Omental fat pad (tissue), 3 donors: ENCODE measurements at regions not wholly inside any gene's neighbourhood (a gene's known extent, or its start where the extent isn't known, plus 50 kb on each side); places are given as distances from the start of the nearest gene placed in this dataset.

Source experiments
- ATAC-seq: fragments of 150-250 bp; one replicate; pipeline ENCODE4 v1.9.1; 2016; ENCODE audit warnings: mild to moderate bottlenecking, moderate library complexity; ENCODE audit not compliant: low FRiP score
- DNase-seq: peaks from one replicate; pipeline ENCODE4 v3.0.0-alpha.2; 2019; ENCODE audit warnings: low spot score
- CTCF ChIP-seq, 3 donors: fragments of 450-650 bp; IDR thresholded peaks; one replicate each; pipeline ENCODE4 v1.5.1; 2016 to 2017; ENCODE audit warnings: antibody characterized with exemption in 3 of 3, mild to moderate bottlenecking in 3 of 3, moderate library complexity in 2 of 3

DNA sequence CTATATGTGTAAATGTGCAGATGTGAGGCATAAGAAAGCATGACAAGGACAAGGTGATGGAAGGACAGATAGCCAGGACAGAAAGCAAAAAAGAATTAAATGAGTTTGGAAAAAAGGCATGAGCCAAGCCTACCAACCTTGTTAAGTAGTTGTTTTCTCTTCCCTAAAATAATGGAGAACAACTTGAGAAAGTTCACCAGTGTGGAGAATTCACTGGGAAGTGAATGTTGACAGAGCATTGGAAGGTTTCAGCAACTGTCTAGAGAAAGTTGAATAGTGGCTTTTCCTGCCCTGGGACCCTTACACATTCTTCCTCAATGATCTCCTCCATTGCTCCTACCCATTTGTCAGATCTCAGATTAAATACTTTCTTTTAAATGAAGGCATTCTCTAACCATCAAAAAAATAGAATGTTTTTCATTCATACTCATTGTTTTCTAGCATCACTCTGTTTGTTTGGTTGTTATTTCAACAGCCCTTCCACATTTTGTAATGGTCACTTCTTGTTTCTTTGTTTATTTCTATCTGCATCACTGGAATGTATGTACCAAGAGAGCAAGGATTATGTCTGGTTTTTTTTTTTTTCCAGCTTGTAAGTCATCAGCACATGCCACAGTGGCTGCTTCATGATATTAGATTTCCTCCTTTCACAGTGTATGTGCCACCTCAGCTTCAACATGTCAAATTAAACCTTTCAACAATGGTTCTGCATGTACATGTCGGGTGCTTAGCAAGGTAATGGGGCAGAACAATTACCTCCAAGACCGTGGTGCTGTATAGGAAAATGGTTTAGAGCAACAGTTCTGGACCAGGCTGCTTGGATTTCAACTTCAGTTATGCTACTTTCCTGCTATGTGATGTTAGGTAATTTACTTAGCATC, 586.0 kb upstream of the VRK2 start:
- ATAC-seq (no peak), DNase-seq (no peak)
- no peak for TF ChIP-seq CTCF (IDR thresholded peaks at IDR 0.05)

- ATAC-seq (no peak), DNase-seq (no peak)
- TF ChIP-seq CTCF (IDR thresholded peaks at IDR 0.05): no peak
Measured at GRCh38 chr2:57461624-57462023, 585.0 kb upstream of the VRK2 start.

GRCh38 chr2:57465067-57465466, 581.5 kb upstream of the VRK2 start:
- TF ChIP-seq CTCF (IDR thresholded peaks at IDR 0.05): no peak
- no peak for DNase-seq
- no peak for ATAC-seq

GRCh38 chr2:57465967-57466366, 580.6 kb upstream of the VRK2 start:
- no peak for ATAC-seq
- no peak for TF ChIP-seq CTCF (IDR thresholded peaks at IDR 0.05)
- DNase-seq: no peak

DNA sequence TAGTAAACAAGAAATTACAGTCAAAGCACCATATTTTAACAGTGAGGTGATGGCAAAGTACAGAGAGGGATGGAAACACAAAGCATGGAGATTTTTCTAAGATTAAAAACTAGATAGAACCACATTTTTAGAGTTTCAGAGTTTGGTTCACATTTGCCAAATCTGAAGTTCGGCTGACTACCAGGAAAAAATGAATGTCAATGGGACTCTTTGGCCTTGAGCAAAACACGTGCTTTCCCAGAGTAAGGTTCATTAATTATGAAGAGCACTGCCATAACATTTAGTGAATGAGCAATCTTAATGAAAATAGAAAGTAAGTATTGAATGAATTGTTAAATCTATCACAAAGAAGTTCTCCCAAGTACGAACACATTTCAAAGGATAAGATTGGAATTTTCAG, 571.2 kb upstream of the VRK2 start:
- no peak for DNase-seq
- no peak for TF ChIP-seq CTCF (IDR thresholded peaks at IDR 0.05)
- ATAC-seq: no peak

DNA sequence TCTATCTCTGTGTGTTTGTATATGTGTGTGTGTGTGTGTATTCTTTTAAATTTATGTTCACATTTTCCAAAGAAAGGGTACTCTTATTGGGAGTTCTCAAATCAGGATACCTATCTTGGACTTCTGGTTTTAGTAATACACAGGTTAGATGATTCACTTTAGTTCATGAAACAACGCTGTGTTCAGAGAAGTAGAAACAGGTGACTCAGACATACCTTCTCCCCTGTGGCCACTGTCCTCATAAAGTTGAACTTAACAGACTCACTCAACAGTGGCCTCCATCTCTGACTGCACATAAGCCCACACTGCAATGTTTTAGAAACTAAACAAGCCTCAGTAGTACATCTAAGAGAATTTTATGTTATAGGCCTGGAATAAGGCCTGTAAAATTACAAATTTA, 566.6 kb upstream of the VRK2 start:
- no peak for TF ChIP-seq CTCF (IDR thresholded peaks at IDR 0.05)
- DNase-seq (no peak), ATAC-seq (no peak)

- TF ChIP-seq CTCF (IDR thresholded peaks at IDR 0.05): no peak
- no peak for ATAC-seq
- DNase-seq: no peak
Measured at GRCh38 chr2:57488061-57488460, 558.5 kb upstream of the VRK2 start.
